ENCODE measurements at regions not wholly inside any gene's neighbourhood (a gene's known extent, or its start where the extent isn't known, plus 50 kb on each side); places are given as distances from the start of the nearest gene placed in this dataset.

DNA sequence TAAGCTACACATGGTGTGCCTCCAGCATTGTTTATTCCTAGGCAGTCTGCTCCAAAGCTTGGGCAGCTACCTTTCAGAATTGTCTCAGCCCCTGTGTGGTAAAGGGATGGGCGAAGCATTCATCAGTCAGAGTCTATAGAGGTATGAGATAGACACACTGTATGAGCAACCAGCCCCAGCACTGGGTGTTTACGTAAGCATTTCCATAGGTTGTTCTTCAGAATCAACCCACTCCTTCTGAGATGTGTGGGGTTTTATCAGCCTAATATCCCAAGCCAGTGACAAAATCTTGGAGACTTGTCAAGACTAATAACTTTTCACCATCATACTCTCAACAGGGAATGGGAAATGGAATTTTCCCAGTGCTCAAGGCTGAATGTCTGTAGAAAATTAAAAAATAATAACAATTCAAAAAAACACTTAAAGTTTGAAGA is 98.2 kb downstream of the BTG1 start:
- DNase-seq (ENCODE audit: insufficient read length, low spot score) (no peak), FAIRE-seq (no peak)
- no peak for TF ChIP-seq POLR2AphosphoS5 (IDR thresholded peaks at IDR 0.05; ENCODE audit: low read depth, low read length)
- no peak for TF ChIP-seq POU2F2 (IDR thresholded peaks at IDR 0.05; ENCODE audit: low read depth, low read length)

DNA sequence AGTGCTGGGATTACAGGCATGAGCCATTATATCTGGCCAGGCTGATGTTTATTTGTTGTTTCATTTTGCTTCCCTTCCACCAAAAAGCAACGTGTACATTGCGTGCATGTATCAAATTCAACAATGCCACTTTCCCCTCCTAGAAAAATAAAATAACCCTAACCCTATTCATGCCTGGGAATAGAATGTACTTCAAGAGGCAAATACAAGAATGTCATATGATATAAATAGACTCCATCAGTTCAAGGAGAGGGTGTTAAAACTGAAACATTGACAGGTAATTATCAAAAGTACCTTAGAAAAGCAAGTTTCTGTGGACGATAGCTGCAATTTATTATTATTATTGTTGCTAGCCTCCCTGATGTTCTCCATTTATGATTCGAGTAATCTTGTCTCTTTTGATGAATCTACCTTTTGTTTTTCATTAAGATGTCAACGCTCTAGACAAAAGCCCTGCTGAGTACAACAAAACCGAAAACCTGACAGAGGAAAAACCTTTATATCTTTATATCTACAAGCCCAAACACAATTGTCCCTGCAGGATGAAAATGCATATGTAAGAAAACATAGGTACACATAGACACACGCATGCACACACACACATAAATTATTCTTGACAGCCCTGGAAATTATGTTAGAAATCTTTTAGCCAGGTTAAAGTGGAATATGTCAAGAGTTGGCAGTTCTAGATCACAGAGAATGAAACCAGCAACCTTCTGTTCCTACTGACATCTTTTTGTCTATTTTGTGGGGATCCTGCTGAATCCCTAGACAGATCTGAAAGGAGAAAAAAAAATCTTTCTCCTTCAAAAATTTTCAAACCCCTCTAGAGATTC is 98.9 kb downstream of the BTG1 start:
- peak; percentile 50 for FAIRE-seq
- TF ChIP-seq SPI1 (IDR thresholded peaks at IDR 0.05; ENCODE audit: low read depth, low read length) (no peak), POLR2AphosphoS5 (IDR thresholded peaks at IDR 0.05; ENCODE audit: low read depth, low read length) (no peak), PAX5 (IDR thresholded peaks at IDR 0.05; ENCODE audit: insufficient read depth, low read length, severe bottlenecking) (no peak), TAF1 (IDR thresholded peaks at IDR 0.05; ENCODE audit: low read depth, low read length) (no peak), POU2F2 (IDR thresholded peaks at IDR 0.05; ENCODE audit: low read depth, low read length) (no peak), POLR2A (IDR thresholded peaks at IDR 0.05; ENCODE audit: low read depth, low read length) (no peak)
- no peak for DNase-seq (ENCODE audit: insufficient read length, low spot score)

DNA sequence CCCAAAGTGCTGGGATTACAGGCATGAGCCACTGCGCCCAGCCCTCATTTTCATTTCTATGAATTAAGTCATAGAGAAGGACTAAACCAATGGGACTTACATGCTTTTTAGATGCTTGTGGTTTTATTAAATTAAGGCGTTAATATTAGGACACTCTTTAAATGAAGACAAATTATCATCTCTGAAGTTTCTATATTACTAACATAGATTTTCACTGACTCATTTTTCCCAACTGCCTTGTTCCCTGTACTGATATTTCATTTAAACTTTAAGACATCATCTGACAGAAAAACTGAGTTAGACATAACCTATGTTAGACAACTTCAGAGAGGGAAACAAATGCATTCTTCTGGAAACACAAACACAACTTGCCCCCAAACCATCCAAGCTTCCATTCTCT is 99.8 kb downstream of the BTG1 start:
- DNase-seq (ENCODE audit: insufficient read length, low spot score) (no peak), FAIRE-seq (no peak)
- no peak for TF ChIP-seq POU2F2 (IDR thresholded peaks at IDR 0.05; ENCODE audit: low read depth, low read length)
- TF ChIP-seq POLR2A (IDR thresholded peaks at IDR 0.05; ENCODE audit: low read depth, low read length) = no peak
- TF ChIP-seq POLR2AphosphoS5 (IDR thresholded peaks at IDR 0.05; ENCODE audit: low read depth, low read length) = no peak
- TF ChIP-seq PAX5 (IDR thresholded peaks at IDR 0.05; ENCODE audit: insufficient read depth, low read length, severe bottlenecking) = no peak
- TF ChIP-seq TAF1 (IDR thresholded peaks at IDR 0.05; ENCODE audit: low read depth, low read length) = no peak
- TF ChIP-seq SPI1 (IDR thresholded peaks at IDR 0.05; ENCODE audit: low read depth, low read length) = no peak

DNA sequence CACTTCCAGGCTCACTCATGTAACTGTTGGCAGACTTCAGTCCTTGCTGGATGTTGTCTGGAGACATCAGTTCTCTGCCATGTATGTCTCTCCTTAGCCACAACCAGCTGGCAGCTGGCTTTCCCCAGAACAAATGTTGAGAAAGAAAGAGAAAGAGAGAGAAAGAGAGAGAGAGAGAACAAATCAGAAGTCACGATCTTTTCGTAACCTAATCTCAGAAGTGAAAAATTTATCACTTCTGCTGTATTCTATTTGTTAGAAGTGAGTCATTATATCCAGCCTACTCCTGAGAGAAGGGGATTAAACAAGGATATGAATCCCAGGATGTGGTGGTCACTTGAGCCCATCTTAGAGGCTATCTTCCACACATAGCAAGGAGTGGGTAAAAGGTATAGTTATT is 101.2 kb downstream of the BTG1 start:
- no peak for DNase-seq (ENCODE audit: insufficient read length, low spot score)
- TF ChIP-seq SPI1 (IDR thresholded peaks at IDR 0.05; ENCODE audit: low read depth, low read length) = no peak
- no peak for TF ChIP-seq POLR2A (IDR thresholded peaks at IDR 0.05; ENCODE audit: low read depth, low read length)
- TF ChIP-seq TAF1 (IDR thresholded peaks at IDR 0.05; ENCODE audit: low read depth, low read length) = no peak
- no peak for FAIRE-seq

DNA sequence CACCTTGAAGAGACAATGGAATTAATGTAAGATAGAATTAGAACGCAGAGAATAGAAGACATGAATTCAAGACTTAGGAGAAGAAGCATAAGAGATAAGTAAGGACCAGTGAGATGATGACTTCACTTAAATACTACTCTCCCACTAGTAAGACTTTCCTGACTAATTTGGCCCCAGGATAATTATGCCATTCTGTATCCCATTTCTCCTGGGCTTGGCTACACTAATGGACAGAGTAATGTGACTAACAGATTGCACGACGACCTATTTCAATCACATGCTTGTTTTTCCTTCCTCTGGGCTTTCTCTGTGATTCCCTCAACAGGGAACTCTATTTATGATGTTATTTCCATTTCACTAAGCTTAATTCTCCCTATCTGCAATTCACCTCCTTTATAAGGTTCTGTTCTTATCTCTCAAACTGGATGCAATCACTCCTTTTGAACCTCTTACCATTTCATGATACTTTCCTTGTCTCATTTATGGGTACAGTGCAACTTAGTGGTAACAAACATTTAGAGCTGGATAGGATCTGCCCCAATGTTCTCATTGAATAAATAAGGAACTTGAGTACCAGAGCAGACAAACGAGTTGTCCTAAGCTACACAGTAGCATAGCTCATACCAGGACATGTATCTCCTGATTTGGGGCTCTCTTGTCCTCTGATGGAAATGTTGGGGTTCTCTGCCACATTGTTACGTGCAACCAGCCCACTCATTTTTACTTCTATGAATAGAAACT is 102.7 kb downstream of the BTG1 start:
- peak; percentile 61 for FAIRE-seq
- TF ChIP-seq SPI1 (IDR thresholded peaks at IDR 0.05; ENCODE audit: low read depth, low read length) (no peak), POU2F2 (IDR thresholded peaks at IDR 0.05; ENCODE audit: low read depth, low read length) (no peak), POLR2A (IDR thresholded peaks at IDR 0.05; ENCODE audit: low read depth, low read length) (no peak), PAX5 (IDR thresholded peaks at IDR 0.05; ENCODE audit: insufficient read depth, low read length, severe bottlenecking) (no peak), TAF1 (IDR thresholded peaks at IDR 0.05; ENCODE audit: low read depth, low read length) (no peak), POLR2AphosphoS5 (IDR thresholded peaks at IDR 0.05; ENCODE audit: low read depth, low read length) (no peak)
- DNase-seq (ENCODE audit: insufficient read length, low spot score) = no peak

DNA sequence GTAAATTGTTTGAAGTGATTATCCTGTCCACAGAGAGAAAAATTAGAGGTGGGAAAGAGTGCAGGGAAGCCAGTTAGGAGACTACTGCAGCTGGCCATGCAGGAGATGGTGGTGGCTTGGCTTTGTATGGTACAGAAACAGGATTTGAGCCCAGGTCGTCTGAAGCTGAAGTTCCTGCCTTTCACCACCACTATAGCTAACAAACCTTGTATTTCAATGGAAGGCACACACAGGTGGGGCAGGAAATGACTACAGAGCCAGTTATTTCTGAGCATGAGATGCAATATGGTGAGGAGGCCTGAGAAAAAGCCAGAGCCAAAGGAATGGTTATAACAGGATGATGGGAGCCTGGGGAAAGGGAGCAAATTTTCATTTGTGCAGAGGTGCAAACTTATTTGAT is 103.9 kb downstream of the BTG1 start:
- DNase-seq (ENCODE audit: insufficient read length, low spot score) = no peak
- FAIRE-seq = peak; percentile 26
- TF ChIP-seq POLR2A (IDR thresholded peaks at IDR 0.05; ENCODE audit: low read depth, low read length) (no peak), POLR2AphosphoS5 (IDR thresholded peaks at IDR 0.05; ENCODE audit: low read depth, low read length) (no peak), POU2F2 (IDR thresholded peaks at IDR 0.05; ENCODE audit: low read depth, low read length) (no peak), PAX5 (IDR thresholded peaks at IDR 0.05; ENCODE audit: insufficient read depth, low read length, severe bottlenecking) (no peak), SPI1 (IDR thresholded peaks at IDR 0.05; ENCODE audit: low read depth, low read length) (no peak), TAF1 (IDR thresholded peaks at IDR 0.05; ENCODE audit: low read depth, low read length) (no peak)

DNA sequence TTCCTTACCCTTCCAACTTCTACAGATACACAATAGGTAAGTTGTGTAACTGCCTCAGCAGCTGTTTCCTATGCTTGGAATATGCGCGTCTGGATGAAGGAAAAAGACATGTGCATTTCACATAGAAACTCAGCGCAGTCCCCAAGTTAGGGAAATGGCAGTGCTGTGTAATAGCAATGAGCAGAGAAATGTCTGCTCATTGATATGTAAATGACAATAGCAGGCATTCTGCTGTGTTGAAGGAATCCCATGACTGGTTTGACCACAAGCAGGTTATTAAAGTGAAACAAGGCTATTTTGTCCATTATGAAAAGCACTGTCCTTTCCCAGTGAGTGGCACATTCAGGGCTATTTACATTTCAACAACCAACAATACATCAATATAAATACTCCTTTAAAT is 106.6 kb downstream of the BTG1 start:
- FAIRE-seq (no peak), DNase-seq (ENCODE audit: insufficient read length, low spot score) (no peak)
- TF ChIP-seq POLR2AphosphoS5 (IDR thresholded peaks at IDR 0.05; ENCODE audit: low read depth, low read length) = no peak
- no peak for TF ChIP-seq TAF1 (IDR thresholded peaks at IDR 0.05; ENCODE audit: low read depth, low read length)
- TF ChIP-seq POU2F2 (IDR thresholded peaks at IDR 0.05; ENCODE audit: low read depth, low read length) = no peak
- TF ChIP-seq SPI1 (IDR thresholded peaks at IDR 0.05; ENCODE audit: low read depth, low read length) = no peak
- no peak for TF ChIP-seq PAX5 (IDR thresholded peaks at IDR 0.05; ENCODE audit: insufficient read depth, low read length, severe bottlenecking)
- no peak for TF ChIP-seq POLR2A (IDR thresholded peaks at IDR 0.05; ENCODE audit: low read depth, low read length)

DNA sequence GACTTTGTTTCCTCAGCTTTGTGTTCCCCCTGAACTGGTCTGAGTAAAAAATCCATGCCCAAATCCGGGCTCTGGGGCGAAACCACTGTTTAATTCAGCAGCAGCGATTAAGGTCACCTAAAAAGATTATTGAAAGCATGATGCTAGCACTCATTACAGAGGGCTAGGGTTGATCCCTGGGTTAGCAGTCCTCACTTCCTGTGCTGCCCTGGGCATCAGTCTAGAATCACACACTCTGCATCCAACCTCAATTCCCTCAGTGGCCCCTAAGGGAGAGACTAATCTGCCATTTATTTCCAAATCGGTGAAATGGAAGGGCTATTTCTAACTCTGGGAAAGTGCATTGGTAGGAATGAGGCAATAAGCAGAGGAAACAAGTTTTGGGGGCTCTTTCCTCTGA is 107.2 kb downstream of the BTG1 start:
- FAIRE-seq (peak; percentile 13), DNase-seq (ENCODE audit: insufficient read length, low spot score) (no peak)
- no peak for TF ChIP-seq PAX5 (IDR thresholded peaks at IDR 0.05; ENCODE audit: insufficient read depth, low read length, severe bottlenecking)
- TF ChIP-seq POLR2AphosphoS5 (IDR thresholded peaks at IDR 0.05; ENCODE audit: low read depth, low read length) = no peak
- no peak for TF ChIP-seq SPI1 (IDR thresholded peaks at IDR 0.05; ENCODE audit: low read depth, low read length)
- TF ChIP-seq TAF1 (IDR thresholded peaks at IDR 0.05; ENCODE audit: low read depth, low read length) = no peak
- no peak for TF ChIP-seq POU2F2 (IDR thresholded peaks at IDR 0.05; ENCODE audit: low read depth, low read length)
- no peak for TF ChIP-seq POLR2A (IDR thresholded peaks at IDR 0.05; ENCODE audit: low read depth, low read length)

DNA sequence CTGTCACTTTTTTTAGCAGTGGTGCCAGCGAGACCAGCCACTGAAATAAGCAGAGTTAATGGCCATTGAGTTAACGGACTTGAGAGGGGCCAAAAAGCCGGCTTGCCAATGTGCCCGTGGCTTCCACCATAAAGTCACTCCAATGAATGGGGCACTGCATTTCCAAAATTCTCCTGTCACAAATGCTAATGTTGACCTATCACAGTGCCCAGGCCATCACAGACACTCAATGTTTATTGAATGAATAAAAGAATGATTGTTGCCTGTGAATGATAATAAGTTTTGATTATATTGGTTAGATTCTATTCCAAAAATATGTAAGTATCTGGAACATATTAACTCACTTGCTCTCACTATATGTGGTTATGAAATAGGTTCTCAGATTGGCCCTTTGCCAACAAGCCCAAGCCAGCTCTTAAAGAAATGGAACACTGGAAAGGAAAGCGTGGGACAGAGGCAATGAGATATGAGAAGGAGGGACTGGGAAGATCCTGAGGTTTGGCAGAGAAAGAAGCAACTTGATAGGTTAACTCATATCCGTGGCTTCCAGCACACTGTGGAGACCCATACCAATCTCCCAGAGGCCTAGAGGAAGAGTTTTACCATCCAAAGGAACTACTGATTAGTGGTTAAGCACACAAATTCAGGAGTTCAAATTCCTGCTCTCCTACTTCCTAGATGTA is 108.7 kb downstream of the BTG1 start:
- no peak for FAIRE-seq
- DNase-seq (ENCODE audit: insufficient read length, low spot score) = no peak
- no peak for TF ChIP-seq POU2F2 (IDR thresholded peaks at IDR 0.05; ENCODE audit: low read depth, low read length)
- no peak for TF ChIP-seq POLR2A (IDR thresholded peaks at IDR 0.05; ENCODE audit: low read depth, low read length)
- TF ChIP-seq PAX5 (IDR thresholded peaks at IDR 0.05; ENCODE audit: insufficient read depth, low read length, severe bottlenecking) = no peak
- no peak for TF ChIP-seq POLR2AphosphoS5 (IDR thresholded peaks at IDR 0.05; ENCODE audit: low read depth, low read length)
- TF ChIP-seq TAF1 (IDR thresholded peaks at IDR 0.05; ENCODE audit: low read depth, low read length) = no peak
- no peak for TF ChIP-seq SPI1 (IDR thresholded peaks at IDR 0.05; ENCODE audit: low read depth, low read length)

Data from GM12891 (cell line).